Right renal cortex interstitium (tissue), 3 donors: ENCODE measurements at regions not wholly inside any gene's neighbourhood (a gene's known extent, or its start where the extent isn't known, plus 50 kb on each side); places are given as distances from the start of the nearest gene placed in this dataset.
"Not testable (repeated sequence)": the region's sequence is repeated elsewhere in the genome, so short reads cannot be mapped to it uniquely, and the experiment has no call there.

ENCODE experiments used
- DNase-seq, 3 donors: peaks; one replicate each; pipeline ENCODE4 v3.0.0-alpha.2; 2013; ENCODE audit warnings: low read depth in 3 of 3, low spot score in 2 of 3

- DNase-seq: no peak
These were observed 93.1 kb upstream of the RBPJ start for GRCh38 chr4:26227601-26228229.

GRCh38 chr4:26228883-26229282, 91.9 kb upstream of the RBPJ start:
- DNase-seq: no peak

GRCh38 chr4:26229974-26230373, 90.8 kb upstream of the RBPJ start:
- no peak for DNase-seq

- DNase-seq: no peak
These were observed 87.5 kb upstream of the RBPJ start for GRCh38 chr4:26233350-26233749.

- DNase-seq: no peak
These were observed 85.3 kb upstream of the RBPJ start for GRCh38 chr4:26235500-26235899.

GRCh38 chr4:26237916-26238315, 82.9 kb upstream of the RBPJ start:
- no peak for DNase-seq

- no peak for DNase-seq
These were observed 82.4 kb upstream of the RBPJ start for GRCh38 chr4:26238426-26238777.

GRCh38 chr4:26238778-26239679, 81.8 kb upstream of the RBPJ start:
- no peak for DNase-seq

GRCh38 chr4:26239801-26240200, 81.0 kb upstream of the RBPJ start:
- no peak for DNase-seq

GRCh38 chr4:26241179-26241578, 79.6 kb upstream of the RBPJ start:
- no peak for DNase-seq

- DNase-seq: no peak
These were observed 78.4 kb upstream of the RBPJ start for GRCh38 chr4:26242451-26242850.

- not testable (repeated sequence) for DNase-seq
These were observed 76.7 kb upstream of the RBPJ start for GRCh38 chr4:26244138-26244537.

GRCh38 chr4:26248647-26249046, 72.2 kb upstream of the RBPJ start:
- DNase-seq: peak in 1 of 3 donors; percentile 60

GRCh38 chr4:26252349-26253025, 68.3 kb upstream of the RBPJ start:
- no peak for DNase-seq

- DNase-seq: no peak
These were observed 66.8 kb upstream of the RBPJ start for GRCh38 chr4:26253968-26254367.

GRCh38 chr4:26255989-26256388, 64.8 kb upstream of the RBPJ start:
- no peak for DNase-seq

- DNase-seq: not testable (repeated sequence)
These were observed 63.4 kb upstream of the RBPJ start for GRCh38 chr4:26257444-26257843.

GRCh38 chr4:26257850-26258249, 63.0 kb upstream of the RBPJ start:
- no peak for DNase-seq

- no peak for DNase-seq
These were observed 60.2 kb upstream of the RBPJ start for GRCh38 chr4:26260571-26260970.

GRCh38 chr4:26261405-26261804, 59.4 kb upstream of the RBPJ start:
- no peak for DNase-seq

- no peak for DNase-seq
These were observed 57.6 kb upstream of the RBPJ start for GRCh38 chr4:26263165-26263564.

GRCh38 chr4:26264109-26264508, 56.7 kb upstream of the RBPJ start:
- no peak for DNase-seq
